Ovary (tissue), 3 donors: ENCODE measurements at regions not wholly inside any gene's neighbourhood (a gene's known extent, or its start where the extent isn't known, plus 50 kb on each side); places are given as distances from the start of the nearest gene placed in this dataset.

ENCODE experiments used
- CTCF ChIP-seq, 3 donors: fragments of 450-650 bp in 2 of 3; fragments of 200-600 bp in 1 of 3; IDR thresholded peaks; one replicate each; pipeline versions ENCODE4 v1.5.1 to v1.8.0; 2016 to 2022; ENCODE audit warnings: antibody characterized with exemption in 3 of 3, mild to moderate bottlenecking in 1 of 3
- POLR2A ChIP-seq: fragments of 450-650 bp; IDR thresholded peaks from one replicate; pipeline ENCODE4 v1.6.1; 2017; ENCODE audit warnings: antibody characterized with exemption, mild to moderate bottlenecking, moderate library complexity
- donor health status: DM: no; HTN: no; CAD: no.

DNA sequence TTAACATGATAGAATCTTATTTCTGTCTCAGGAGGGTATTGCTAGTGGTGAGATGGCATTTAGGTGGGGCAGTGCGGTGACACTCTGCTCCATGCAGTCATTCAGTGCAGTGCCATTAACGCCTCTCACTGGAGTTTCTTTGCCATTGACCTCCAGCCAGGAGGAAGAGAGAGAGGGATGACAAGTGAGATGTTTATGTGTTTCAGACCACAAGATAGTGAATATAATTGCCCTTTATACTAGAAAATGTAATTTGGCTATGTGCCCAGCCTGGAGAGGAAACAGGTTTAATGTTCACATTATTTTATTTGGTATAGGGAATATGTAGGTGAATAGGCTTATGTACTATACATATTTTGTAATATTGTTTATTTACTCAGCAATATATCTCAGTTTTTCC lies 84.5 kb downstream of the ZIC1 start:
- no peak for TF ChIP-seq POLR2A
- no peak for TF ChIP-seq CTCF (IDR thresholded peaks at IDR 0.05)
